CD1c-positive myeloid dendritic cell (primary cell): ENCODE measurements at regions not wholly inside any gene's neighbourhood (a gene's known extent, or its start where the extent isn't known, plus 50 kb on each side); places are given as distances from the start of the nearest gene placed in this dataset.

Source experiments
- DNase-seq: peaks from one replicate; pipeline ENCODE4 v3.0.0-alpha.2; 2016; ENCODE audit errors: extremely low spot score

DNA sequence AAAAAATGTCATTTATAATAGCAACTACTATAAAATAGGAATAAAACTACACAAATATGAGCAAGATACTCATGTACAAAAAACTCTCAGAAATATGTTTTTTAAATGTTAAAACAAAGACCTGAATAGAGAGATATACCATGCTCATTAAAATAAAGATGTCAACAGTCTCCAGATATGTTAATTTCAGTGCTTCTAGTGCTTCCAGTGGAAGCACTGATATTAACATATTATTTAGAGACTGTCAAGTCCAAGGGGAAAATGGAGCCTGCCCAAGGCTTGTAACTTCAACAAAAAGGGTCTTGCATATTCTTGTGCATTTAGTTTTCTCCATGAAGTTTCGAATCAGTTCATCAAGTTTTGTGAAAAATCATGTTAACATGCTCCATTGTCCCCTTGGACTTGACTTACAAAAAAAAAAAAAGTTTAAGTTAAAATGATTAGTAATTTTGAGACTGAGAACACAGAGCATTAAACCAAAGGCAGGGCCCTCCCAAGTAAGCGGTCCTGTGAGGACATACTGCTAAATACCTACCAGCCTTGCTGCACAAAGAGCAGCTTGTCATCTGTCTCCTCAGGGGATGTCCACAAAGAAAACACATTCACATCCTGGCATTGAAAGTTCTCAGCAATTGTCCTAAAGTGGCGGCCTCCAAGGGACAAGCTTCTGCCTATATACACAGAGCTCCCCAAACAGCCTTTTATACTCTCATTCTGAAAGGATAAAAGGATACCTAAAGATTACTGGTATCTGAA lies 501.9 kb upstream of the CHAC2 start:
- no peak for DNase-seq

DNA sequence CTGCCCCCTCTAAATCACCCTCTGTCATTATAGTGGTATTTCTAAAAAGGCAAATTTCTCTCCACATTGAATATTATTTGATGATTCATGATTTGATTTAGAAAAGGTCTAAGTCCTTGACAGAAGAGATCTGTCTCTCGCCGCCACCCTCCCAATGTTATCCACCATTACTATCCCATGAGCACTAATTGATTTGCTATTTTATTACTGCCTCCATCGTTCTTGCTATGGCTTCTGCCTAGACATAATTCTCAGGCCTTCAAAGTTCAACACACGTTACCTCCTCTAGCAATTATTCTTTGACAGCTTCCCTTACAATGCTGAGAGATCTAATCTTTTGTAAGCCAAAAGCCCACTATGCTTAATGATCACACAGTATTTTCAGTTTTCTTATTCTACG lies 507.0 kb upstream of the CHAC2 start:
- no peak for DNase-seq

GRCh38 chr2:53259395-53260009 lies 508.1 kb upstream of the CHAC2 start:
- no peak for DNase-seq

DNA sequence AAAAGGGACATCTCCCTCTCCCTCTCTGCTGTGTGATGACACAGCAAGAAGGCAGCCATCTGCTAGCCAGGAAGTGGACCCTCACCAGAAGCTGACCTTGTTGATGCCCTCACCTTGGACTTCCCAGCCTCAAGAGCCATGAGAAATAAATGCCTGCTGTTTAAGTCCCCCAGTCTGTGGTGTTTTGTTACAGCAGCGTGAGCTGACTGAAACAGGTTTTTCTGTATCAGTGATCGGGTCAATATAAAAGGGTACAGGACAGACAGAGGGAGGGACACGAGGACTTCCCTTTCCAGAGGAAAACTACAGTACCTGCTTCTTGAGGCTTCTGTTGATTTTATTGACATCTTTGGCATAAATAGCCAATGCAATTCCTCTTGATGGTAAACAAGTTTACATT lies 510.3 kb upstream of the CHAC2 start:
- DNase-seq = no peak

GRCh38 chr2:53253244-53253643 lies 514.4 kb upstream of the CHAC2 start:
- DNase-seq = no peak

DNA sequence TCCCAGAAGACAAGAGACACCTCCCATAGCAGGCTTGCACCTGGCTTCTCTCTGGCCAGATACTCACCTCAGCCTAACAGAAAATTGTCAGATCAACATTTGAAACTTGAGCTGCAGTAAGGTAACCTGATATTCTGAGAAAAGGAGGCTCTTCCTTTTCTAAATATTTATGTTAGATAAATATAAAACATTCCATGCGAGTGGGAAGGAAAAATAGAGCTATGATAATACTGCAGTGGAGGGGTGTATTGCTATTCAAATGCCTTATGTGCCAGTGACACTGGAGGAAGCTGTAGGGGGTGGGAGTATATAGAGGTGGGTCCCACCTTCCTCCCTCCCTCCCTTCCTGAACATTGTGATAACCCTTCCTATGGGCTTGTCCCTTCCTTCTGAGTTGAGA lies 515.5 kb upstream of the CHAC2 start:
- DNase-seq = no peak

DNA sequence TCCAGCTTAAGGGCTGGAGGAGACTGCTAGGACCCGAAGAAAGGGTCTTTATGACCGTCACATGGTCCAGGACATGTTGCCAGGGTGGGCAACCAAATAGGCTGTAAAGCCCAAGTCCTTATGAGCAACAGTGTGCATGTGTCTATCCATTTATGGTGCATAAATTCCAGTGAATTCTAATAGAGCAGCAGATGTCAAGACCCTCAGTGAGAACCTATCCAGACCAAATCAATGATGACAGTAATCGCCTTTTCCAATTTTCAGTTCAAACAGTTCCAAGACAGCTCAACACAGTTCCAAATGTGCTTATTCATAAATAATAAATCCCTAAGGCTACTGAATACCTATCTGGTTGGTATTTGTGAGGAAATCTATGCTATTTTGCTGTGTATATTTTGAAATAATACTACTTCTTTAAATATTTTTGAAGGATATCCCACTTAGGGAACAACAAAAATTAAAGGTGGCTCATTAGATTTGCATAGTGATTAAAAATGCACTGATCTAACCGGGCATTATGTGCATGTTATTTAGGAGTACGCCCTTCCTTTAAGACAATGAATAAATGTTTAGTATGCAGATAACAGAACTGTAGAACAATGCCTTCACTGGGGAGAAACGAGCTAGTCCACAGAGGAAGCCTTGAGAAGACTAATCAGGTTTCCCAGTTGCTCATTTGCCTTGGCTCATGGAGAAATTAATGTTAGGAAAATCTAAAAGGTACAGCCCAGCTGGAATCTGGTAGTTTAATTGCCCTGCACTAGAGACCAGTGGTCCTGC lies 519.5 kb upstream of the CHAC2 start:
- no peak for DNase-seq

DNA sequence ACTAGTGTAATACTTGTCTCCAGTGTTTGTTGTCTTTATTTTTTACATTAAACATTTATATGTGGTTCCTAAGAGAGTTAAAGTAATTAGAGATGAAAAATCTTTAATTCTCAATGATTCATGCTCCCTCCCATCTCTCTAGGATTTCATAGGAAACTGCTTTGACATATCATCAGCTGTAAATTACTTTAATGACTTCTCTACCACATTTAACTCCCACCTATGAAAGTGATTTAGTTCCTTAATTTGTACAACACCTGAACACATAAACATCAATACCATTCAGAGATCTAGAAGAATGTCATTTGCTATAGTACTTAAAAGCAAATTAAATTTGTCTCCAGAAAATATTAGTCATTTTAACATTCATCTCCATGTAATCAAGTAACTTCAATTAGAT lies 524.2 kb upstream of the CHAC2 start:
- no peak for DNase-seq

DNA sequence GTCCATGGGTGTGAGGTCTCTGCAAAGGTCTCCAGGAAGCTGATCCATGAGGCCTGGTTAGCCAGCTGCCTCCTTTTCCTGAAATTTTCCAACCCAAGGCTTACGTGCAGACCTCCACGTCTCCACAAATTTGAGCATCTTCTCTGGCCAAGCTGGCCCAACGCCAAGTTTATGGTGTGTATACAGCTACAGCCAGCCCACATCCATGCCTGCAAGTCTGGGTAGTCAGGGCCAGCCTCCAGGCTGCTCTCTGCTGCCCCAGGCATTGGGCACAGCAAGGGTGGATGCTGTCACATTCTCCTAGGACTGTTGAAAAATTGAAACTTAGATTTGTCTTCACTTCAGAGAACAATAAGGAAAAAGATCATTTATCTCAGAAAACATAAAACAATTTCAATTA lies 525.5 kb upstream of the CHAC2 start:
- no peak for DNase-seq

GRCh38 chr2:53235836-53236582 lies 531.6 kb upstream of the CHAC2 start:
- no peak for DNase-seq

- no peak for DNase-seq
Observed at GRCh38 chr2:53234548-53234903, 533.1 kb upstream of the CHAC2 start.

DNA sequence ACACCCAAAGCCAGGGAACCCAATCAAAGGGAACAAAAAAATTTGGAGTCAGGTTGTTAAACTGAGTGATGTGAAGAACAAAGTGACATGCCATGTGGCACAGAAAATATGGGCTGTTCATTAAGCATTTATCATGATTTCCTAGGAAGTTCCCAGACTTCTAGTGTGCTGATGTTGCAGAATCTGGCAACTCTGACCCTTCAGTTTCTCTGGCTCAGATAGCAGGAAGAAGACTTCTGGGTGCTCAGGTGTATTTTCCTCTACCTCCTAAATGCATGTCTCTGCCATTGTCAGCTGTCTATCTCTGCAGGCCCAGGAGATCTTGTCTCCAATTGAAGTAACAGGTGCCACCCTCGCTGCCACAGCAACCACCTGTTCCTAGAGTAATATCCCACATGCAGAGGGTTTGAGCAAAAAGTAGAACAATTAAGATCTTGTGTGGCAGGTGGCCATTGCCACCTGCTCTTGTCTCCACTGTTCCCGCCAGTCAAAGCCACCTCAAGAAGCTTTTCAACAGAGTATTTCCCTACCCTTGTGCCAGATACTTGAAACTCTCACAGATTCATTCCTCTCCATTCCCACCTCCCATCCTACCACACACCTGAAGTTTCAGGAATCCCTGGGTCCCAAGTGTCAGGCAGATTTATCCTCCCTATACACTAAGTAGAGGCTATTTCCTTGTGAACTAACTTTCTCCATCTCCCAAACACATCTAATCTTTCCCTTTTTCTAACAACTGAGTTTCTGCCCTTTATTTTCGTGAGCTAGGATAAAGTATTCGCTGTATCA lies 533.7 kb upstream of the CHAC2 start:
- no peak for DNase-seq

DNA sequence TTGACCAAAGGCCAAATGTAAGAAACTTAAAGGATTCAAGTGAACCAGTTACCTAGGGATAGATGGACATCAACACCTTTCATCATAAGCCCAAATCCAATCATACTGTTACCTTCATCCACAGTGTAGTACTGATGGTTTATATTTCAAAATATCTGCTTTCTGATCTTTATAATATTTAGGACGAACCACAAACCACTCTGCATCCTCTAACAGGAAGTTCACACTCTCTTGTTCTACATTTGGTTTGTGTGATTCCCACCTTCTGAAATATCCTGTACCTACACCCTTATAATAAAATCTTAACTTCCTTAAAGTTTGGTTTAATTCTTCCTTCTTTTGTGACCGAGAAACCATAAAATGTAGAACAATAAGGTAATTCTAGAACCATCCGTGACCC lies 535.7 kb upstream of the CHAC2 start:
- DNase-seq = no peak

DNA sequence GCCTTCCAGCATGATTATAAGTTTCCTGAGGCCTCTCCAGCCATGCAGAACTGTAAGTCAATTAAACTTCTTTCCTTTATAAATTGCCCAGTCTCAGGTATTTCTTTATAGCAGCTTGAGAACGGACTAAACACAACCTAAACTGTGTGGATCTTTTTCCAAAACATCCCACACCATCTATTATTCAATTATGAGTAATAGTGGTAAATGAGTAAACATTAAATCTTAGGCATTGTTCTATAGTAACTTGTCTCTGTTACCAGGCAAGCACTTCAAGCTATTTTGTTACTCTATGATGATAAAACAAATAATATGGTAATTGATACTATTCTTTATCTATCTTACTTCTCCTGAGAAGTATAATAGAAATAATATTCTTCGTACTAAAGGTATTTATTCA lies 536.9 kb upstream of the CHAC2 start:
- DNase-seq = no peak

DNA sequence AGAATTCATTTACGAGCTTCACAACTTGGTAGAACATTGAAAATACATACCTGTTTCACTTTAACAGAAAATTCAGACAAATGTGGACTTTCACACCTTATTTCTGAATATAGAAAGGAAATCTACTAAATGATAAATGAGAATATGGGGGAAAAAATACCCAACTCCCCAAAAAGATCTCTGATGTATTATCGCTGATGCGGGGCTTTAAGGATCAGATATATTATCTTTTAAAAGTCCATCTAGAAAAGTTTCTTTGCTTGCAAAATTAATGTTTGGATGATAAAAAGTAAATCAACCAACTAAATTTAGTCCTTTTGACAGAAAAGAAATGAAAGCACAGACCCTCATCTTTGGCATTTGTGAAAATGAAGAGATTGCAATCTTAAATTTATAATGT lies 540.1 kb upstream of the CHAC2 start:
- DNase-seq = no peak

DNA sequence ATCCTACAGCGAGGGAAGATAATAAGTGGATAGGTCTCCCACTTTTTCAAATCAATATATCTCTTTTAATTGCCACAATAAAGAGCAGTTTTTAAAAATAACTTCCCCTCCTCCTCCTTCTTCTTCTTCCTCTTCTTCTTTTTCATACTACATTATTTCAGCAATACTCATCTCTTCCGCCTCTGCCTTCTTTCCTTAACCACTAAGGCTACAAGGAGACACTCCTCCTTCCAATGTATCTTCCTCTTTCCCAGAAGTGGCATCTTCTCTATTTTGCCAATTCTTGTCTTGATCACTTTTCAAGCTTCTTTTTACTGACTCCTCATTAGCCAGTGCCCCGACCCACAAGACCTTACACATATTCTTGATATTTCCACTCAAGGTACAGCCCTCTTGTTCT lies 546.6 kb upstream of the CHAC2 start:
- no peak for DNase-seq

GRCh38 chr2:53217250-53217649 lies 550.4 kb upstream of the CHAC2 start:
- no peak for DNase-seq

- no peak for DNase-seq
Observed at GRCh38 chr2:53216805-53217204, 550.8 kb upstream of the CHAC2 start.

DNA sequence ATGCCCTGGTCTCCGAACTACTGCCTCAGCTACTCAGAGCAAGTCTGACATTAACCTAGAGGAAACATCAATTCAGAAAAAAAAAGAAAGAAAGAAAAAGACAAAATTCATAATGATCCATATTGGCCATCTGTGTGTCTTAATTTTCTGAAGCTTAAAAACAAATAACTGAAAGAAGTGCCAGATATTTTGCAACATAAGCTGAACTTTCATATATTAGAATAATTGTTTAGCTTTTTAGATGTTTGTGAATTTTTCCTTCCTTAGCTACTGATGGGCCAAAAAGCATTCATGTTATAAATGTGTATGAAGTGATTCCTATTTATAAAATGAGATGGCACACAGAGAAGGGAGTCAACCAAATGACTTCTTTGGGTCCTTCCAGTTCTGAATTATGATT lies 555.0 kb upstream of the CHAC2 start:
- DNase-seq = no peak

DNA sequence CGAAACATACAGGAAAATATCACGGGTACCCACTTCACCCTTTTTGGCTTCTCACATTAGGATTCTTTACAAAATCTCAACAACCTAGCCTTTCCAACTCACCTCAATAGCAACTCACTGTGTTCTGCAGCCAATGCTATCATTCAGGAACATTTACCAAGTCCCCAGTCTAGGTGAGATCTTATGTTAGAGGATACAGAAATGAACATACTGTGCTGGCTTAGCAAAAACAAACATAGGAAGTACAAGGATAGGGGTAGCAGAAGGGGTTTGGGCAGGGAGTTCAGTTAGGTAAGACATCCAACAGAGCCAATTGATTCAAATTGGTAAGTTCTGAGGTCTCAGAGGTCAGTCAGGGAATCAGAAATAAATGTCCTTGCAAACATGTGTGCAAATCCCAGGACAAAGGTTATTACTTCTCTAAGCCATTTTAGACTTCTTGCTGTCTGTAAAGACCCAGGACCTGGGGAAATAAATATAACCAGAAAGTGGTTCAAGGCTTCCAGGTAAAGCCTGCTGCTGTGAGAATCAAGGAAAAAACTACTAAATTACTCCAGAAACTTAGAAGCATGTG lies 556.3 kb upstream of the CHAC2 start:
- no peak for DNase-seq

DNA sequence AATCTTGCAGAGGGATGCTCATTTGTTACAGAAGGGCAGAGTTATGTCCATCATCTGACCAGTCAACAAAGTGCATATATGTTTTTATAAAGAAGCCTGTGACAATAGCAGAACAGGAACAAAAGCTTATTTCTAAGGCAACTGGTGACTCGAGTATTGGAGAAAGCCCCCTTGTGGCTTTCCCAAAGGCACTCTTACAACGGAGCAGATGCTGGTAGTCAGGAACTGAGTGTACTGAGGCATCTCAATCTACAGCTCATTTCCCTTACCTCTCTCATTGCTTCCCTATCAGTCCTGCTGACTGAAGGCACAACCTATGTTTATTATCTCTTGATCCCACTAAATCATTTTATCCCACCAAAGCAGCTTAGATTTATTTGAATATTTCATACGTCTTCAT lies 557.1 kb upstream of the CHAC2 start:
- DNase-seq = no peak
